Endothelial cell of umbilical vein (primary cell): ENCODE measurements at regions not wholly inside any gene's neighbourhood (a gene's known extent, or its start where the extent isn't known, plus 50 kb on each side); places are given as distances from the start of the nearest gene placed in this dataset.

Experiments
- BruUV-seq: library from RNA; stranded (reverse); fragments of 400-500 nt; replicated peaks from 2 replicates; lab custom pipeline; 2021; lab: Mats Ljungman, UMichigan
- CTCF ChIA-PET: fragments of 300-600, 350-600 bp; sonication (Branson Sonifier 250); formaldehyde crosslinking; loops from one replicate; lab custom pipeline; 2021; ENCODE audit warnings: antibody characterized with exemption, inconsistent platforms; lab: Charles Lee
- POLR2A ChIA-PET: fragments of 300-600, 350-600 bp; sonication (Branson Sonifier 250); formaldehyde crosslinking; loops from one replicate; lab custom pipeline; 2021; ENCODE audit warnings: antibody characterized with exemption, inconsistent platforms; lab: Charles Lee
- DNase-seq: peaks from one replicate; pipeline ENCODE4 v3.0.0-alpha.2; 2011; ENCODE audit warnings: low read depth, low spot score
- FAIRE-seq: peaks from 2 replicates; lab custom pipeline; 2011; peaks lifted over from hg19 to GRCh38; lab: Jason Lieb, UNC
- H2AFZ ChIP-seq: 2 replicates; pipeline ENCODE4 v1.6.0; 2012; ENCODE audit warnings: low read depth, low read length, control low read depth, inconsistent platforms
- H3K27ac ChIP-seq: 2 replicates; pipeline ENCODE4 v1.5.1; 2011; ENCODE audit warnings: low read depth, mild to moderate bottlenecking, control low read depth, low read length, moderate library complexity; ENCODE audit not compliant: insufficient read depth
- H3K27me3 ChIP-seq, 2 experiments: 2 replicates each; pipeline versions ENCODE4 v1.6.0 to v1.6.1; 2011; ENCODE audit warnings: low read length in 2 of 2, mixed read lengths in 1 of 2; ENCODE audit not compliant: control insufficient read depth in 2 of 2, insufficient read depth in 2 of 2
- H3K36me3 ChIP-seq, 2 experiments: 2 replicates in 1 of 2; 3 replicates in 1 of 2; pipeline ENCODE4 v1.5.1; 2011; ENCODE audit warnings: low read length in 2 of 2, mild to moderate bottlenecking in 1 of 2, moderate library complexity in 1 of 2; ENCODE audit not compliant: control insufficient read depth in 2 of 2, insufficient read depth in 2 of 2; ENCODE audit errors: extremely low read depth in 1 of 2
- H3K4me1 ChIP-seq: 3 replicates; pipeline ENCODE4 v1.5.1; 2011; ENCODE audit warnings: mild to moderate bottlenecking, low read length; ENCODE audit not compliant: control insufficient read depth, insufficient read depth; ENCODE audit errors: extremely low read depth
- H3K4me2 ChIP-seq: 2 replicates; pipeline ENCODE4 v1.6.1; 2011; ENCODE audit warnings: low read length, control low read depth, mixed read lengths; ENCODE audit not compliant: insufficient read depth
- H3K4me3 ChIP-seq, 3 experiments: fragments of 200-600 bp in 1 of 3; sonication (generic), shearing (Covaris generic) in 1 of 3; replicated peaks in 1 of 3; 2 replicates each; pipeline ENCODE4 v1.5.1; 2011 to 2016; ENCODE audit warnings: control low read depth in 3 of 3, low read length in 3 of 3, mild to moderate bottlenecking in 2 of 3, inconsistent platforms in 1 of 3, low read depth in 1 of 3, moderate library complexity in 1 of 3; ENCODE audit not compliant: insufficient read depth in 1 of 3
- H3K79me2 ChIP-seq: 2 replicates; pipeline ENCODE4 v1.6.0; 2012; ENCODE audit warnings: low read length, inconsistent platforms; ENCODE audit not compliant: control insufficient read depth, insufficient read depth
- H3K9ac ChIP-seq: replicated peaks from 2 replicates; pipeline ENCODE3; 2011; ENCODE audit warnings: low read length, control low read depth; ENCODE audit not compliant: insufficient read depth; ENCODE audit errors: extremely low read depth
- H3K9me1 ChIP-seq: replicated peaks from 3 replicates; pipeline ENCODE4 v1.6.0; 2011; ENCODE audit warnings: mild to moderate bottlenecking, low read length; ENCODE audit not compliant: control insufficient read depth, insufficient read depth; ENCODE audit errors: extremely low read depth
- H3K9me3 ChIP-seq: replicated peaks from 2 replicates; pipeline ENCODE4 v1.5.1; 2012; ENCODE audit warnings: low read length, inconsistent platforms; ENCODE audit not compliant: control insufficient read depth, insufficient read depth
- H4K20me1 ChIP-seq: replicated peaks from 2 replicates; pipeline ENCODE3; 2011; ENCODE audit warnings: mild to moderate bottlenecking, low read length; ENCODE audit not compliant: control insufficient read depth, insufficient read depth; ENCODE audit errors: extremely low read depth
- EZH2 ChIP-seq: IDR thresholded peaks from 2 replicates; pipeline ENCODE4 v1.6.1; 2012; ENCODE audit warnings: borderline replicate concordance, low read depth, mild to moderate bottlenecking, moderate library complexity, low read length, inconsistent platforms; ENCODE audit not compliant: severe bottlenecking
- FOS ChIP-seq: IDR thresholded peaks from 2 replicates; pipeline ENCODE4 v1.6.1; 2011; ENCODE audit warnings: mild to moderate bottlenecking, low read length, moderate library complexity, borderline replicate concordance; ENCODE audit not compliant: insufficient read depth
- GATA2 ChIP-seq: IDR thresholded peaks from 2 replicates; pipeline ENCODE4 v1.7.0; 2011; ENCODE audit warnings: low read depth, mild to moderate bottlenecking, moderate library complexity, mixed read lengths, low read length; ENCODE audit not compliant: insufficient read length, insufficient read depth
- JUN ChIP-seq: IDR thresholded peaks from 2 replicates; pipeline ENCODE4 v1.6.1; 2011; ENCODE audit warnings: borderline replicate concordance, low read depth; ENCODE audit not compliant: insufficient read length, insufficient read depth
- MYC ChIP-seq: IDR thresholded peaks from one replicate; pipeline ENCODE4 v1.6.1; 2011; ENCODE audit warnings: mild to moderate bottlenecking, low read depth, low read length
- POLR2A ChIP-seq: IDR thresholded peaks from 2 replicates; pipeline ENCODE4 v1.6.1; 2012; ENCODE audit warnings: low read depth, mild to moderate bottlenecking, control low read depth, low read length
- POLR2AphosphoS5 ChIP-seq: IDR thresholded peaks from 2 replicates; pipeline ENCODE4 v1.6.1; 2012; ENCODE audit warnings: low read depth, mild to moderate bottlenecking, control low read depth, low read length, moderate library complexity; ENCODE audit not compliant: insufficient read depth
- dilution Hi-C: fragments of 300-500 bp; cut with MboI; formaldehyde crosslinking; loops from one replicate; pipeline ENCODE4 v1.15.0; 2019; ENCODE audit warnings: low sequenced_read_pairs; ENCODE audit not compliant: extremely low pct_ligation_motif_present
- intact Hi-C: fragments of 100-400 bp; cut with micrococcal nuclease; formaldehyde crosslinking; loops from one replicate; pipeline ENCODE4 v1.10.0; 2022
- TF ChIP-seq, protein P1 (sequence below): IDR thresholded peaks from 2 replicates; pipeline ENCODE4 v1.6.1; 2011; ENCODE audit not compliant: insufficient read depth, insufficient read length
- TF ChIP-seq, protein P2 (sequence below), 2 donors: IDR thresholded peaks; 1 replicate in 1 of 2; 2 replicates in 1 of 2; pipeline ENCODE4 v1.5.1; 2011; ENCODE audit warnings: low read length in 2 of 2, mild to moderate bottlenecking in 2 of 2, moderate library complexity in 2 of 2, control low read depth in 1 of 2, inconsistent platforms in 1 of 2, low read depth in 1 of 2; ENCODE audit not compliant: insufficient read depth in 1 of 2; ENCODE audit errors: extremely low read depth in 1 of 2

DNA sequence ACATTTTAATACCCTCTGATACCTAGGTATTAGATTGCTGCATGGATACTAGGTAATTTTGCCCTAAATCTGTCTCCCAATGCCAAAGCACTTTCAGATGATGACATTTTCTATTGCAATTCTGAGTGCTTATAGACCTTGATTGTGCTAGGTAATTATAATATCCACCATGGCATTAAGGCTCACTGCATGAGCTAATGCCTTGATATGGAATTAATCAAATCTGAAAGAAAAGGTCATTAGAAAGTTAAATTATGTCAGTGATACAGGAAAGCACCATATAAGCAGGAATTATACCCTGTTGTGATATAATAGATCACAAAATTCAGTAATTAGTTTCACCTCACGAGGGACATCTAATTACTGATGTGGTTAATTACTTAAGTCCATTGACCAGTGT, 521.4 kb downstream of the DNAJB9 start:
- no TSS peak for BruUV-seq
- H3K9me1 ChIP-seq: no peaks in the 10 kb centered on the region
- TF ChIP-seq FOS (no peak), POLR2AphosphoS5 (no peak), GATA2 (no peak), MYC (no peak), EZH2 (no peak), POLR2A (no peak), JUN (no peak)
- TF ChIP-seq, protein P1, sequence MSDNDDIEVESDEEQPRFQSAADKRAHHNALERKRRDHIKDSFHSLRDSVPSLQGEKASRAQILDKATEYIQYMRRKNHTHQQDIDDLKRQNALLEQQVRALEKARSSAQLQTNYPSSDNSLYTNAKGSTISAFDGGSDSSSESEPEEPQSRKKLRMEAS: no peak
- TF ChIP-seq, protein P2, sequence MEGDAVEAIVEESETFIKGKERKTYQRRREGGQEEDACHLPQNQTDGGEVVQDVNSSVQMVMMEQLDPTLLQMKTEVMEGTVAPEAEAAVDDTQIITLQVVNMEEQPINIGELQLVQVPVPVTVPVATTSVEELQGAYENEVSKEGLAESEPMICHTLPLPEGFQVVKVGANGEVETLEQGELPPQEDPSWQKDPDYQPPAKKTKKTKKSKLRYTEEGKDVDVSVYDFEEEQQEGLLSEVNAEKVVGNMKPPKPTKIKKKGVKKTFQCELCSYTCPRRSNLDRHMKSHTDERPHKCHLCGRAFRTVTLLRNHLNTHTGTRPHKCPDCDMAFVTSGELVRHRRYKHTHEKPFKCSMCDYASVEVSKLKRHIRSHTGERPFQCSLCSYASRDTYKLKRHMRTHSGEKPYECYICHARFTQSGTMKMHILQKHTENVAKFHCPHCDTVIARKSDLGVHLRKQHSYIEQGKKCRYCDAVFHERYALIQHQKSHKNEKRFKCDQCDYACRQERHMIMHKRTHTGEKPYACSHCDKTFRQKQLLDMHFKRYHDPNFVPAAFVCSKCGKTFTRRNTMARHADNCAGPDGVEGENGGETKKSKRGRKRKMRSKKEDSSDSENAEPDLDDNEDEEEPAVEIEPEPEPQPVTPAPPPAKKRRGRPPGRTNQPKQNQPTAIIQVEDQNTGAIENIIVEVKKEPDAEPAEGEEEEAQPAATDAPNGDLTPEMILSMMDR (IDR thresholded peaks at IDR 0.05; ENCODE audit: extremely low read depth in 1 of 2, insufficient read depth in 1 of 2, low read depth in 1 of 2, low read length in 2 of 2): no peak
- H3K27ac ChIP-seq: no peak overlapping the region
- H3K36me3 ChIP-seq: no peaks in the 10 kb centered on the region
- FAIRE-seq (no peak), DNase-seq (no peak)
- no peak overlapping the region for H3K4me3 ChIP-seq
- H3K4me1 ChIP-seq: no peaks in the 10 kb centered on the region
- ChIA-PET POLR2A (no interaction called here), CTCF (no interaction called here)
- H3K4me2 ChIP-seq: no peak overlapping the region
- H2AFZ ChIP-seq: no peak overlapping the region
- H3K79me2 ChIP-seq: no peaks in the 10 kb centered on the region
- intact Hi-C loops (no loop called here), dilution Hi-C loops (no loop called here)
- no peak overlapping the region for H3K9ac ChIP-seq
- H3K9me3 ChIP-seq: no peaks in the 10 kb centered on the region
- no peaks in the 10 kb centered on the region for H4K20me1 ChIP-seq
- H3K27me3 ChIP-seq: no peaks in the 10 kb centered on the region
